H9 (cell line): ENCODE measurements at regions not wholly inside any gene's neighbourhood (a gene's known extent, or its start where the extent isn't known, plus 50 kb on each side); places are given as distances from the start of the nearest gene placed in this dataset.

Source experiments
- DNase-seq: peaks from one replicate; pipeline ENCODE4 v3.0.0-alpha.2; 2017
- H2AFZ ChIP-seq: one replicate; pipeline ENCODE4 v1.6.1; 2013; ENCODE audit warnings: mild to moderate bottlenecking, low read length, control low read depth, moderate library complexity
- H2AK5ac ChIP-seq: 2 replicates; pipeline ENCODE4 v1.6.1; 2013; ENCODE audit warnings: low read length, control low read depth, mixed read lengths; ENCODE audit not compliant: insufficient read length
- H2BK120ac ChIP-seq: one replicate; pipeline ENCODE4 v1.6.1; 2013; ENCODE audit warnings: low read depth, mild to moderate bottlenecking, low read length, control low read depth, inconsistent platforms; ENCODE audit not compliant: poor library complexity, severe bottlenecking
- H2BK12ac ChIP-seq: 2 replicates; pipeline ENCODE4 v1.6.1; 2013; ENCODE audit warnings: low read length, control low read depth, mixed read lengths, low read depth; ENCODE audit not compliant: insufficient read length
- H2BK15ac ChIP-seq: 2 replicates; pipeline ENCODE4 v1.6.1; 2013; ENCODE audit warnings: low read depth, low read length, control low read depth
- H2BK20ac ChIP-seq: one replicate; pipeline ENCODE4 v1.6.1; 2013; ENCODE audit warnings: low read depth, mild to moderate bottlenecking, low read length, control low read depth, inconsistent platforms; ENCODE audit not compliant: poor library complexity, severe bottlenecking
- H2BK5ac ChIP-seq: 2 replicates; pipeline ENCODE4 v1.6.1; 2013; ENCODE audit warnings: low read length, control low read depth, mixed read lengths; ENCODE audit not compliant: insufficient read length
- H3K14ac ChIP-seq: 2 replicates; pipeline ENCODE4 v1.6.1; 2013; ENCODE audit warnings: low read length, control low read depth; ENCODE audit not compliant: insufficient read depth
- H3K18ac ChIP-seq: 2 replicates; pipeline ENCODE4 v1.6.1; 2013; ENCODE audit warnings: low read depth, mild to moderate bottlenecking, mixed read lengths, low read length, control low read depth; ENCODE audit not compliant: insufficient read length
- H3K23ac ChIP-seq: 2 replicates; pipeline ENCODE4 v1.6.1; 2013; ENCODE audit warnings: low read length, control low read depth, mixed read lengths, low read depth; ENCODE audit not compliant: insufficient read length
- H3K23me2 ChIP-seq: 2 replicates; pipeline ENCODE4 v1.6.1; 2013; ENCODE audit warnings: low read depth, mild to moderate bottlenecking, mixed read lengths, low read length, control low read depth; ENCODE audit not compliant: insufficient read length, poor library complexity, severe bottlenecking
- H3K27ac ChIP-seq: 2 replicates; pipeline ENCODE4 v1.5.1; 2013; ENCODE audit warnings: low read length, control low read depth, mixed read lengths, low read depth; ENCODE audit not compliant: insufficient read length
- H3K27me3 ChIP-seq: 2 replicates; pipeline ENCODE4 v1.6.1; 2013; ENCODE audit warnings: low read length, control low read depth, inconsistent platforms; ENCODE audit not compliant: insufficient read depth
- H3K4ac ChIP-seq: 2 replicates; pipeline ENCODE4 v1.6.1; 2013; ENCODE audit warnings: low read depth, mild to moderate bottlenecking, control low read depth, inconsistent platforms, low read length, moderate library complexity
- H3K4me1 ChIP-seq: 2 replicates; pipeline ENCODE4 v1.6.1; 2013; ENCODE audit warnings: low read length, control low read depth, inconsistent platforms; ENCODE audit not compliant: insufficient read depth
- H3K4me2 ChIP-seq: 2 replicates; pipeline ENCODE4 v1.6.1; 2013; ENCODE audit warnings: low read length, control low read depth, mixed read lengths; ENCODE audit not compliant: insufficient read length, insufficient read depth
- H3K56ac ChIP-seq: 2 replicates; pipeline ENCODE4 v1.6.1; 2013; ENCODE audit warnings: low read depth, mild to moderate bottlenecking, mixed read lengths, low read length, control low read depth; ENCODE audit not compliant: insufficient read length
- H3K79me1 ChIP-seq: 2 replicates; pipeline ENCODE4 v1.6.1; 2013; ENCODE audit warnings: low read depth, mild to moderate bottlenecking, moderate library complexity, low read length, control low read depth, inconsistent platforms; ENCODE audit not compliant: insufficient read depth, poor library complexity, severe bottlenecking
- H3K79me2 ChIP-seq: 2 replicates; pipeline ENCODE4 v1.6.1; 2013; ENCODE audit warnings: low read length, control low read depth, inconsistent platforms; ENCODE audit not compliant: insufficient read depth
- H3K9ac ChIP-seq: 2 replicates; pipeline ENCODE4 v1.6.1; 2013; ENCODE audit warnings: low read length, control low read depth, mixed read lengths; ENCODE audit not compliant: insufficient read length; ENCODE audit errors: extremely low read depth
- H3K9me3 ChIP-seq: one replicate; pipeline ENCODE4 v1.6.1; 2013; ENCODE audit warnings: low read depth, low read length, inconsistent platforms; ENCODE audit not compliant: control insufficient read depth
- H3T11ph ChIP-seq: one replicate; pipeline ENCODE4 v1.6.1; 2013; ENCODE audit warnings: mild to moderate bottlenecking, low read length, control low read depth, inconsistent platforms
- H4K20me1 ChIP-seq: one replicate; pipeline ENCODE4 v1.6.1; 2013; ENCODE audit not compliant: control insufficient read depth, insufficient read length, insufficient read depth
- H4K5ac ChIP-seq: 2 replicates; pipeline ENCODE4 v1.6.1; 2013; ENCODE audit warnings: low read depth, mild to moderate bottlenecking, mixed read lengths, low read length, control low read depth; ENCODE audit not compliant: insufficient read length
- H4K8ac ChIP-seq: replicated peaks from 2 replicates; pipeline ENCODE4 v1.6.1; 2013; ENCODE audit warnings: low read length, control low read depth, mixed read lengths, low read depth; ENCODE audit not compliant: insufficient read length
- H4K91ac ChIP-seq: 2 replicates; pipeline ENCODE4 v1.6.1; 2013; ENCODE audit warnings: low read depth, mild to moderate bottlenecking, moderate library complexity, mixed read lengths, low read length, control low read depth; ENCODE audit not compliant: insufficient read length
- H3K27ac Mint-ChIP-seq, 3 experiments: 2 replicates in 2 of 3; 3 replicates in 1 of 3; pipeline ENCODE4 v1.8.0; 2020 to 2021; ENCODE audit warnings: mixed read lengths in 3 of 3, mild to moderate bottlenecking in 1 of 3, moderate library complexity in 1 of 3
- H3K27me3 Mint-ChIP-seq: 2 replicates; pipeline ENCODE4 v1.8.0; 2021; ENCODE audit warnings: low read depth, mild to moderate bottlenecking, moderate library complexity, mixed read lengths
- H3K36me3 Mint-ChIP-seq, 3 experiments: 2 replicates in 2 of 3; 3 replicates in 1 of 3; pipeline ENCODE4 v1.8.0; 2020 to 2021; ENCODE audit warnings: low read depth in 3 of 3, mixed read lengths in 3 of 3; ENCODE audit not compliant: insufficient read depth in 1 of 3
- H3K4me1 Mint-ChIP-seq, 2 experiments: 2 replicates each; pipeline ENCODE4 v1.8.0; 2020; ENCODE audit warnings: mixed read lengths in 2 of 2
- H3K4me3 Mint-ChIP-seq, 2 experiments: 2 replicates in 1 of 2; 3 replicates in 1 of 2; pipeline ENCODE4 v1.8.0; 2020 to 2021; ENCODE audit warnings: mild to moderate bottlenecking in 2 of 2, mixed read lengths in 2 of 2, moderate library complexity in 1 of 2
- H3K9me3 Mint-ChIP-seq, 2 experiments: 2 replicates in 1 of 2; 3 replicates in 1 of 2; pipeline ENCODE4 v1.8.0; 2020; ENCODE audit warnings: mild to moderate bottlenecking in 2 of 2, mixed read lengths in 2 of 2, moderate library complexity in 1 of 2
- WGBS: extraction: QIAGEN DNeasy Blood & Tissue Kit; methylation state at CpG from one replicate; pipeline ENCODE4 v1.1.7; 2013; ENCODE audit warnings: missing lambda C conversion rate, low lambda C conversion rate, mixed read lengths; ENCODE audit not compliant: insufficient read length; ENCODE audit errors: extremely low coverage; 5-methylcytosine and 5-hydroxymethylcytosine counted together
- TF ChIP-seq, protein P1 (sequence below): fragments of 200-600 bp; sonication (generic); conservative IDR thresholded peaks from 3 replicates; pipeline ENCODE4 v1.8.0; 2021; ENCODE audit warnings: antibody characterized with exemption, mild to moderate bottlenecking

- H3K9me3 Mint-ChIP-seq = peaks cover 0 to 6% of the 10 kb centered on the region in 2 experiments; a peak in 2 of 5 replicates
- TF ChIP-seq, protein P1, sequence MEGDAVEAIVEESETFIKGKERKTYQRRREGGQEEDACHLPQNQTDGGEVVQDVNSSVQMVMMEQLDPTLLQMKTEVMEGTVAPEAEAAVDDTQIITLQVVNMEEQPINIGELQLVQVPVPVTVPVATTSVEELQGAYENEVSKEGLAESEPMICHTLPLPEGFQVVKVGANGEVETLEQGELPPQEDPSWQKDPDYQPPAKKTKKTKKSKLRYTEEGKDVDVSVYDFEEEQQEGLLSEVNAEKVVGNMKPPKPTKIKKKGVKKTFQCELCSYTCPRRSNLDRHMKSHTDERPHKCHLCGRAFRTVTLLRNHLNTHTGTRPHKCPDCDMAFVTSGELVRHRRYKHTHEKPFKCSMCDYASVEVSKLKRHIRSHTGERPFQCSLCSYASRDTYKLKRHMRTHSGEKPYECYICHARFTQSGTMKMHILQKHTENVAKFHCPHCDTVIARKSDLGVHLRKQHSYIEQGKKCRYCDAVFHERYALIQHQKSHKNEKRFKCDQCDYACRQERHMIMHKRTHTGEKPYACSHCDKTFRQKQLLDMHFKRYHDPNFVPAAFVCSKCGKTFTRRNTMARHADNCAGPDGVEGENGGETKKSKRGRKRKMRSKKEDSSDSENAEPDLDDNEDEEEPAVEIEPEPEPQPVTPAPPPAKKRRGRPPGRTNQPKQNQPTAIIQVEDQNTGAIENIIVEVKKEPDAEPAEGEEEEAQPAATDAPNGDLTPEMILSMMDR = no peak
- no peaks in the 10 kb centered on the region for H3K4me1 ChIP-seq
Observed at GRCh38 chr17:14756479-14756878, 455.6 kb downstream of the HS3ST3B1 start.

More at GRCh38 chr17:14756479-14756878, 455.6 kb downstream of the HS3ST3B1 start:
- Histone ChIP-seq H3K4ac (no peak overlapping the region), H3K18ac (no peak overlapping the region), H2BK12ac (no peak overlapping the region), H2BK15ac (no peak overlapping the region), H4K8ac (no peak overlapping the region), H4K91ac (no peak overlapping the region), H3K27ac (no peak overlapping the region), H2BK120ac (no peak overlapping the region), H3K4me2 (no peak overlapping the region), H3K27me3 (no peaks in the 10 kb centered on the region), H2AFZ (no peak overlapping the region), H4K20me1 (no peaks in the 10 kb centered on the region), H4K5ac (no peak overlapping the region), H3T11ph (no peak overlapping the region), H3K9ac (no peak overlapping the region), H2AK5ac (no peak overlapping the region), H3K14ac (no peak overlapping the region), H3K79me1 (no peaks in the 10 kb centered on the region), H3K9me3 (no peaks in the 10 kb centered on the region), H3K23ac (no peak overlapping the region), H3K79me2 (no peaks in the 10 kb centered on the region), H3K56ac (no peak overlapping the region), H2BK20ac (no peak overlapping the region), H3K23me2 (no peaks in the 10 kb centered on the region), H2BK5ac (no peak overlapping the region)
- Mint-ChIP-seq H3K36me3 (peaks cover 0 to 7% (median 3%) of the 10 kb centered on the region in 3 experiments; a peak in 3 of 7 replicates), H3K27me3 (peaks cover 3% of the 10 kb centered on the region), H3K27ac (no peak overlapping the region), H3K4me1 (no peaks in the 10 kb centered on the region), H3K4me3 (no peak overlapping the region)
- DNase-seq = no peak
- WGBS = no CpG with 5 or more reads among the region's 3 CpGs
